ENCODE measurements at regions not wholly inside any gene's neighbourhood (a gene's known extent, or its start where the extent isn't known, plus 50 kb on each side); places are given as distances from the start of the nearest gene placed in this dataset.

- no peak overlapping the region for H2BK12ac ChIP-seq (ENCODE audit: insufficient read length, low read depth, low read length)
- no peaks in the 10 kb centered on the region for H3K9me3 ChIP-seq (ENCODE audit: control insufficient read depth, low read depth, low read length)
- no peak overlapping the region for H2BK15ac ChIP-seq (ENCODE audit: low read depth, low read length)
- H3K36me3 Mint-ChIP-seq (ENCODE audit: insufficient read depth in 1 of 3, low read depth in 3 of 3): no peaks in the 10 kb centered on the region
- no peaks in the 10 kb centered on the region for H3K23me2 ChIP-seq (ENCODE audit: insufficient read length, low read depth, low read length, poor library complexity, severe bottlenecking)
- no peak overlapping the region for H3K4me3 Mint-ChIP-seq
- H3K9ac ChIP-seq (ENCODE audit: extremely low read depth, insufficient read length, low read length): no peak overlapping the region
- no peak overlapping the region for H2BK120ac ChIP-seq (ENCODE audit: low read depth, low read length, poor library complexity, severe bottlenecking)
- no peak overlapping the region for H3K4me2 ChIP-seq (ENCODE audit: insufficient read depth, insufficient read length, low read length)
- no peak overlapping the region for H2BK20ac ChIP-seq (ENCODE audit: low read depth, low read length, poor library complexity, severe bottlenecking)
- no peak for TF ChIP-seq CTCF (conservative IDR thresholded peaks at IDR 0.05)
- H4K91ac ChIP-seq (ENCODE audit: insufficient read length, low read depth, low read length): no peak overlapping the region
- H3K23ac ChIP-seq (ENCODE audit: insufficient read length, low read depth, low read length): no peak overlapping the region
- no peaks in the 10 kb centered on the region for H3K4me1 ChIP-seq (ENCODE audit: insufficient read depth, low read length)
- H4K8ac ChIP-seq (replicated peaks; ENCODE audit: insufficient read length, low read depth, low read length): no peak overlapping the region
- DNase-seq: no peak
- no peaks in the 10 kb centered on the region for H4K20me1 ChIP-seq (ENCODE audit: control insufficient read depth, insufficient read depth, insufficient read length)
- H3K9me3 Mint-ChIP-seq: no peaks in the 10 kb centered on the region
- no peak overlapping the region for H3K4ac ChIP-seq (ENCODE audit: low read depth, low read length)
- no peaks in the 10 kb centered on the region for H3K27me3 Mint-ChIP-seq (ENCODE audit: low read depth)
- H3K14ac ChIP-seq (ENCODE audit: insufficient read depth, low read length): no peak overlapping the region
- no peak overlapping the region for H3K27ac ChIP-seq (ENCODE audit: insufficient read length, low read depth, low read length)
- no peaks in the 10 kb centered on the region for H3K79me2 ChIP-seq (ENCODE audit: insufficient read depth, low read length)
- H2AK5ac ChIP-seq (ENCODE audit: insufficient read length, low read length): no peak overlapping the region
- H3K18ac ChIP-seq (ENCODE audit: insufficient read length, low read depth, low read length): no peak overlapping the region
- H3K4me1 Mint-ChIP-seq: peaks cover 0 to 5% of the 10 kb centered on the region in 2 experiments; a peak in 2 of 4 replicates
- no peaks in the 10 kb centered on the region for H3K79me1 ChIP-seq (ENCODE audit: insufficient read depth, low read depth, low read length, poor library complexity, severe bottlenecking)
- H2AFZ ChIP-seq (ENCODE audit: low read length): no peak overlapping the region
- no peak overlapping the region for H3K56ac ChIP-seq (ENCODE audit: insufficient read length, low read depth, low read length)
- H3K27ac Mint-ChIP-seq: no peak overlapping the region
- no peak overlapping the region for H4K5ac ChIP-seq (ENCODE audit: insufficient read length, low read depth, low read length)
- no peak overlapping the region for H3T11ph ChIP-seq (ENCODE audit: low read length)
- no CpG with 5 or more reads among the region's 4 CpGs for WGBS (ENCODE audit: extremely low coverage, insufficient read length, low lambda C conversion rate)
- H3K27me3 ChIP-seq (ENCODE audit: insufficient read depth, low read length): no peaks in the 10 kb centered on the region
- no peak overlapping the region for H2BK5ac ChIP-seq (ENCODE audit: insufficient read length, low read length)
Observed at GRCh38 chr15:81473177-81473576, 99.2 kb upstream of the TMC3 start.

All from H9 (cell line).